HCT116 (cell line): ENCODE measurements at regions not wholly inside any gene's neighbourhood (a gene's known extent, or its start where the extent isn't known, plus 50 kb on each side); places are given as distances from the start of the nearest gene placed in this dataset.

ENCODE experiments used
- ATAC-seq: fragments of 200-7000 bp; cut with Tn5 transposase; 2 replicates; pipeline ENCODE4 v1.9.1; 2020; ENCODE audit warnings: mild to moderate bottlenecking, moderate library complexity
- BruUV-seq: library from RNA; stranded (reverse); fragments of 400-500 nt; replicated peaks from 2 replicates; lab custom pipeline; 2021; lab: Mats Ljungman, UMichigan
- CTCF ChIA-PET: fragments of 300-600 bp; sonication (Branson Sonifier 250); formaldehyde crosslinking; loops from one replicate; lab custom pipeline; 2021; ENCODE audit warnings: antibody characterized with exemption; lab: Charles Lee
- POLR2A ChIA-PET: fragments of 300-600, 350-600 bp; sonication (Branson Sonifier 250); formaldehyde crosslinking; loops from one replicate; lab custom pipeline; 2021; ENCODE audit warnings: antibody characterized with exemption; lab: Charles Lee
- RAD21 ChIA-PET, 2 experiments: fragments of 300-600 bp; sonication (Branson Sonifier 250); formaldehyde crosslinking; loops; one replicate each; lab custom pipeline; 2023; ENCODE audit warnings: low total read pairs in 2 of 2; ENCODE audit not compliant: uncharacterized antibody in 2 of 2, unreplicated experiment in 2 of 2, low non-redundant PET in 1 of 2; lab: Charles Lee
- DNase-seq: peaks from one replicate; pipeline ENCODE4 v3.0.0-alpha.2; 2010; ENCODE audit warnings: low read depth, low spot score
- H2AFZ ChIP-seq: fragments of 200-600 bp; shearing (Covaris generic), sonication (generic); 2 replicates; pipeline ENCODE4 v1.6.1; 2017; ENCODE audit warnings: low read depth, mixed run types, mixed read lengths, antibody characterized with exemption, low read length; ENCODE audit not compliant: poor library complexity, severe bottlenecking
- H3K27ac ChIP-seq: 2 replicates; pipeline ENCODE4 v1.5.1; 2012; ENCODE audit warnings: low read depth, low read length
- H3K27me3 ChIP-seq: fragments of 200-600 bp; sonication (generic); 2 replicates; pipeline ENCODE4 v1.6.1; 2016; ENCODE audit warnings: mixed run types, low read length, mixed read lengths; ENCODE audit not compliant: insufficient read depth
- H3K36me3 ChIP-seq, 2 experiments: fragments of 200-500 bp in 1 of 2; fragments of 200-600 bp in 1 of 2; sonication (Bioruptor generic) in 1 of 2; sonication (generic) in 1 of 2; 2 replicates each; pipeline versions ENCODE4 v1.5.1 to v1.6.1; 2014 to 2016; ENCODE audit warnings: low read length in 2 of 2, inconsistent platforms in 1 of 2, mixed read lengths in 1 of 2, mixed run types in 1 of 2; ENCODE audit not compliant: insufficient read depth in 2 of 2, control insufficient read depth in 1 of 2
- H3K4me1 ChIP-seq, 2 experiments: fragments of 200-600 bp in 1 of 2; sonication (generic) in 1 of 2; 2 replicates each; pipeline versions ENCODE4 v1.5.1 to v1.6.1; 2012 to 2017; ENCODE audit warnings: low read length in 2 of 2, inconsistent platforms in 1 of 2, mild to moderate bottlenecking in 1 of 2, mixed read lengths in 1 of 2, mixed run types in 1 of 2, moderate library complexity in 1 of 2; ENCODE audit not compliant: insufficient read depth in 2 of 2, control insufficient read depth in 1 of 2
- H3K4me2 ChIP-seq: fragments of 200-600 bp; sonication (generic); 2 replicates; pipeline ENCODE4 v1.6.1; 2017; ENCODE audit warnings: mixed run types, low read length, mixed read lengths
- H3K4me3 ChIP-seq, 2 experiments: fragments of 200-600 bp in 1 of 2; sonication (generic) in 1 of 2; replicated peaks in 1 of 2; 2 replicates each; pipeline ENCODE4 v1.5.1; 2011 to 2016; ENCODE audit warnings: low read length in 2 of 2, control low read depth in 1 of 2, low read depth in 1 of 2, mild to moderate bottlenecking in 1 of 2, mixed read lengths in 1 of 2, mixed run types in 1 of 2
- H3K79me2 ChIP-seq: fragments of 200-600 bp; sonication (generic); 2 replicates; pipeline ENCODE4 v1.6.1; 2017; ENCODE audit warnings: mild to moderate bottlenecking, mixed run types, low read length, moderate library complexity, mixed read lengths; ENCODE audit not compliant: insufficient read depth
- H3K9ac ChIP-seq: fragments of 200-600 bp; sonication (generic); 2 replicates; pipeline ENCODE4 v1.6.1; 2016; ENCODE audit warnings: low read length, mixed read lengths
- H3K9me2 ChIP-seq: fragments of 200-600 bp; sonication (generic), shearing (Covaris generic); 2 replicates; pipeline ENCODE4 v1.6.1; 2017; ENCODE audit warnings: mixed run types, mild to moderate bottlenecking, moderate library complexity; ENCODE audit not compliant: insufficient read depth
- H3K9me3 ChIP-seq, 2 experiments: fragments of 200-500 bp in 1 of 2; fragments of 200-600 bp in 1 of 2; sonication (Bioruptor generic) in 1 of 2; sonication (generic) in 1 of 2; 2 replicates each; pipeline ENCODE4 v1.6.1; 2014 to 2017; ENCODE audit warnings: low read length in 2 of 2, mixed read lengths in 2 of 2, inconsistent platforms in 1 of 2, low read depth in 1 of 2, mild to moderate bottlenecking in 1 of 2, mixed run types in 1 of 2, moderate library complexity in 1 of 2; ENCODE audit not compliant: control insufficient read depth in 1 of 2, insufficient read depth in 1 of 2
- H4K20me1 ChIP-seq: fragments of 200-600 bp; sonication (generic), shearing (Covaris generic); 2 replicates; pipeline ENCODE4 v1.6.1; 2017; ENCODE audit warnings: mixed run types, mild to moderate bottlenecking, moderate library complexity; ENCODE audit not compliant: insufficient read depth
- CBX3 ChIP-seq: IDR thresholded peaks from 2 replicates; pipeline ENCODE4 v1.6.1; 2012; ENCODE audit warnings: low read depth
- CTCF ChIP-seq, 3 experiments: fragments of 200-600 bp in 1 of 3; sonication (generic) in 1 of 3; IDR thresholded peaks in 2 of 3; conservative IDR thresholded peaks in 1 of 3; 2 replicates each; pipeline ENCODE4 v1.5.1; 2012 to 2017; ENCODE audit warnings: low read depth in 2 of 3, low read length in 2 of 3, antibody characterized with exemption in 1 of 3, borderline replicate concordance in 1 of 3, control low read depth in 1 of 3, mild to moderate bottlenecking in 1 of 3, mixed read lengths in 1 of 3, mixed run types in 1 of 3, moderate library complexity in 1 of 3; ENCODE audit not compliant: insufficient read depth in 1 of 3
- ELF1 ChIP-seq: IDR thresholded peaks from 2 replicates; pipeline ENCODE4 v1.6.1; 2012; ENCODE audit warnings: low read depth, borderline replicate concordance
- EZH2 ChIP-seq: fragments of 200-600 bp; sonication (generic); IDR thresholded peaks from 2 replicates; pipeline ENCODE4 v1.6.1; 2017; ENCODE audit warnings: antibody characterized with exemption, mixed run types
- EZH2phosphoT487 ChIP-seq: fragments of 200-600 bp; IDR thresholded peaks from 2 replicates; pipeline ENCODE4 v1.6.1; 2018; ENCODE audit warnings: antibody characterized with exemption, borderline replicate concordance
- FOSL1 ChIP-seq: IDR thresholded peaks from 2 replicates; pipeline ENCODE4 v1.6.1; 2012; ENCODE audit warnings: low read depth
- POLR2A ChIP-seq: IDR thresholded peaks from 2 replicates; pipeline ENCODE4 v1.7.0; 2011; ENCODE audit warnings: borderline replicate concordance; ENCODE audit not compliant: insufficient read depth, insufficient read length; ENCODE audit errors: extremely low read depth
- RAD21 ChIP-seq: IDR thresholded peaks from 2 replicates; pipeline ENCODE4 v1.6.1; 2012; ENCODE audit warnings: low read depth, mild to moderate bottlenecking
- SP1 ChIP-seq: IDR thresholded peaks from 2 replicates; pipeline ENCODE4 v1.6.1; 2012; ENCODE audit warnings: low read depth
- YY1 ChIP-seq: IDR thresholded peaks from 2 replicates; pipeline ENCODE4 v1.6.1; 2011; ENCODE audit warnings: low read length, low read depth, moderate library complexity, mild to moderate bottlenecking; ENCODE audit not compliant: insufficient replicate concordance; ENCODE audit errors: extremely low read depth
- ZBTB33 ChIP-seq: IDR thresholded peaks from 2 replicates; pipeline ENCODE4 v1.6.1; 2011; ENCODE audit warnings: mild to moderate bottlenecking, low read length, moderate library complexity; ENCODE audit not compliant: insufficient replicate concordance; ENCODE audit errors: extremely low read depth
- intact Hi-C: fragments of 100-400 bp; cut with micrococcal nuclease; formaldehyde crosslinking; loops from 2 replicates; pipeline ENCODE4 v1.10.0; 2022

GRCh38 chr5:62681117-62681850 lies 102.7 kb downstream of the LRRC70 start:
- H3K79me2 ChIP-seq: no peaks in the 10 kb centered on the region
- H3K4me1 ChIP-seq: no peaks in the 10 kb centered on the region
- no TSS peak for BruUV-seq
- TF ChIP-seq RAD21 (no peak), CTCF (IDR thresholded peaks at IDR 0.05 in 2 of 3, conservative IDR thresholded peaks at IDR 0.05 in 1 of 3; ENCODE audit: borderline replicate concordance in 1 of 3, insufficient read depth in 1 of 3, low read depth in 2 of 3, low read length in 2 of 3) (no peak), CBX3 (no peak), EZH2phosphoT487 (no peak), POLR2A (no peak)
- intact Hi-C loops: no loop called here
- no peaks in the 10 kb centered on the region for H4K20me1 ChIP-seq
- no peaks in the 10 kb centered on the region for H3K27me3 ChIP-seq
- ATAC-seq: no peak
- ChIA-PET RAD21 (no interaction called here), POLR2A (no interaction called here), CTCF (no interaction called here)
- H3K27ac ChIP-seq: no peak overlapping the region
- no peak for DNase-seq
- no peak overlapping the region for H3K4me3 ChIP-seq
- H3K9ac ChIP-seq: no peak overlapping the region
- H2AFZ ChIP-seq: no peak overlapping the region
- no peaks in the 10 kb centered on the region for H3K36me3 ChIP-seq
- no peaks in the 10 kb centered on the region for H3K9me2 ChIP-seq
- no peaks in the 10 kb centered on the region; a peak in 1 of 4 replicates for H3K9me3 ChIP-seq
- no peak overlapping the region for H3K4me2 ChIP-seq

- RAD21 ChIA-PET: no interaction called here
- POLR2A ChIA-PET: no interaction called here
- BruUV-seq: no TSS peak
- no peak for TF ChIP-seq FOSL1
- TF ChIP-seq YY1: no peak
- no peak for TF ChIP-seq CBX3
- TF ChIP-seq SP1: no peak
- no peak for TF ChIP-seq POLR2A
- no peak for TF ChIP-seq CTCF (IDR thresholded peaks at IDR 0.05 in 2 of 3, conservative IDR thresholded peaks at IDR 0.05 in 1 of 3; ENCODE audit: borderline replicate concordance in 1 of 3, insufficient read depth in 1 of 3, low read depth in 2 of 3, low read length in 2 of 3)
- TF ChIP-seq RAD21: no peak
- no peak for TF ChIP-seq ZBTB33
- no peak for TF ChIP-seq ELF1
- TF ChIP-seq EZH2phosphoT487: no peak
- TF ChIP-seq EZH2: no peak
Measured at GRCh38 chr5:62680121-62680520, 101.5 kb downstream of the LRRC70 start.

More at GRCh38 chr5:62680121-62680520, 101.5 kb downstream of the LRRC70 start:
- Histone ChIP-seq H3K4me1 (no peaks in the 10 kb centered on the region), H3K9me3 (no peaks in the 10 kb centered on the region; a peak in 1 of 4 replicates), H3K79me2 (no peaks in the 10 kb centered on the region), H3K4me2 (no peak overlapping the region), H3K27me3 (no peaks in the 10 kb centered on the region), H3K9ac (no peak overlapping the region), H3K36me3 (no peaks in the 10 kb centered on the region), H4K20me1 (no peaks in the 10 kb centered on the region), H3K9me2 (no peaks in the 10 kb centered on the region), H3K4me3 (no peak overlapping the region), H2AFZ (no peak overlapping the region), H3K27ac (no peak overlapping the region)
- no peak for DNase-seq
- CTCF ChIA-PET: no interaction called here
- no peak for ATAC-seq
- intact Hi-C loops: no loop called here
